GM18868 (cell line): ENCODE measurements at regions not wholly inside any gene's neighbourhood (a gene's known extent, or its start where the extent isn't known, plus 50 kb on each side); places are given as distances from the start of the nearest gene placed in this dataset.
"Not testable (repeated sequence)": the region's sequence is repeated elsewhere in the genome, so short reads cannot be mapped to it uniquely, and the experiment has no call there.

Experiments
- ATAC-seq: cut with Tn5 transposase; IDR thresholded peaks from one replicate; pipeline ENCODE4 v1.9.1; 2021; ENCODE audit warnings: mild to moderate bottlenecking, moderate library complexity; ENCODE audit not compliant: unreplicated experiment

DNA sequence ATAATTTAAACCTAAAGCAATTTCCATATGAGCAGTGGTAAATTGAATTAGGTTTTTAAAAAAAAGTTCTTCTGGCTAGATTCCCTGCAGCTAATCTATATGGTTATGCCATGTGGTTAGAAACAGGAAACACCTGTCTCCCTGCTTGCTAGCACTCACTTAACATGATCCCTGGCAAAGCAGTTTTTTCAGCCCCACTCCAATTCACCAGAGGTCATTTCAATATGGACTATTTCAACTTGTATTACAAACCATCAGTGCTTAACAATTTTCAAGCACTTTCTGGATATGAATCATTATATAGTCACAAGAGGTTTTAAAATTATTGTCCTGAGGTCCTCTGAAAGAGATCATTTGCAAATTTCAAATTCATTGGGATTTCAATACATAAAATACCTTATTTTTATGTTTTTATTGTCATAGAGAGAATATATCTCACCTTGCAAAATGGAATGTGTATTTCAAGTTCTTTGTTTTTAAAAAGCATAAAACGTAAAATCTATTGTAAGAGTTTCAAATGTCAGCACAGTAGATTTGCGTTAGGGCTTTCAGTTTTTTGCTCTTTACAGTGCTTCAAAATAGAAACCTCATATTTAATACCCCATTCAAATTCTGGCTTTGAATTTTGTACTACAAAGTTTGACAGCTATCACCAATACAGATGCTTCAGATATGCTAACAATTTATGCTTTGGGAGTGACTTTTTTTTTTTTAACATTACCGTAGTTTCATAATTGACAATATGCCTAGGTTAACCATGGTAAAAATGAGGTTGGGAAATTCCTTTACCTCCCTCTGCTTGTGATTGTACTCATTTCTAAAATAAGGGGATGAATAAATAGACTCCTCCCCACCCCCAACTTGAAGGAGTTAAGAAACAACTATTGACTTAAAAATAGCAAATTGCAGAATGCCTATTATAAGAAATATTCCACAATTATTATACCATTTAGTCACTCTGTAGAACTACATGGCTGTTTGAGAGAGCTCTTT is 117.5 kb upstream of the HGF start:
- ATAC-seq: peak; percentile 37

DNA sequence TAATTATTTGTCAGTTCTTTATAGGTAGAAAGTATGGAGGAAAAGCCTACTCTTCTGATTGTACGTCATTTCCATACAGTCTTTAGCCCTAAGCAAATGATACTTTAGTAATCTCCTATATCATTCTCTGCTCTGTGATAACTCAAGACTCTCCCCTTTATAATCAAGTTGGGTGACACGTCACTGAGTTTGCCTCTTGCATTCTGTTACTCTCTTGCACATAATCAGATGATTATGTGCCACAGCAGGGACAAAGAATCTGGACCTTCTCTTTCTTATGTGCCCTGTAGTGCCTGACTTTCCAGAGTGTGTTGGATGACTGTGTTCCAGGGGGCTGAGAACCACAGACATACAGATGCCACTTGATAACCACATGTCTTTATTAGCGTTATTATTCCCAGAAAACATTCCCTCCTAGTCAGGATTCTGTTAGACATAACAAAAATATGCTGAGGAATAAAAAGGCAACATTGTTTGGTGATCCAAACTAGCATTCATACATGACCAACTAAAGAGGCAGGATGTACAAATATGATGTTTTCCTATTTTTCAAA is 116.4 kb upstream of the HGF start:
- no peak for ATAC-seq

DNA sequence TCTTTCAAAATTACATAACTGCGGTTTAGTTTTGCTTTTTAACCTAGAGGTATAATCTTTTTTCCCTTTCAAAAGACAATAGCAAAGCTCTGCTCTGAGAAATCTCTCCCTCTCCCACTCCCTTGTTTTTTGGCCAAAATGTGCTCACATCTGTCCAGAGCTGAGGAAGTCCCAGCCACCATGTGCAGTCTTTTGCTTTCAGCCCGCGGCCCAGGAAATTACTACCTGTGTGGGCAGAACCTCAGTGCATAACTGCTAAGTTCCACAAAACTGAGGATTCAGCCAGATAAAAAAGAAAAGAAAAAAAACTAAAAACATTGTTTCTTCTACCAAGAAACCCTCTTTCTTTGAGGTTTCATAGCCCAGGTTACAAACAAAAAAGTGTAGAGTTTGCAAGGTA is 115.0 kb upstream of the HGF start:
- ATAC-seq: no peak

DNA sequence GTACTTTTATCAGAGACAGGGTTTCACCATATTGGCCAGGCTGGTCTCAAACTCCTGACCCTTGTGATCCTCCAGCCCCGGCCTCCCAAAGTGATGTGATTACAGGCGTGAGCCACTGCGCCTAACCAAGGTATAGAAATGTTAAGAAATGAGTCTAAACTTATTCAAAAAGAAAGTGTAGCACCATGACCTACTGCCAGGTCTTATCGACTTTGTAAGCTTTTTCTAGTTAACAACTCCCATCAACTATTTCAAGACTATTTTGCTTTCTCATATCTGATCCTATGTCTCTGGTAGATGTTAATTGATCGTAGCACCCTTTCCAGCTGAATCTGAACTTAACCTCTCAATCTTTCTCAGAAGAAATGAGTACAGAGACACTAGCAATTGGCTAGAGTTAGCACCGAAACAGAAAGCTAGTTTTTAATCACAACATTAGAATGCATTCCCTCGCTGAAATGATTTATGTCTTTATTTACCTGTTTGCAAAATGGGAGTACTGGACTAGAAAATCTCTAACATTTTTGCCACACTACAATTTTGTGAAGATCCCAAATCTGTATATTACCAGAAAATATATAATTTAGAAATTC is 114.0 kb upstream of the HGF start:
- peak; percentile 76 for ATAC-seq

DNA sequence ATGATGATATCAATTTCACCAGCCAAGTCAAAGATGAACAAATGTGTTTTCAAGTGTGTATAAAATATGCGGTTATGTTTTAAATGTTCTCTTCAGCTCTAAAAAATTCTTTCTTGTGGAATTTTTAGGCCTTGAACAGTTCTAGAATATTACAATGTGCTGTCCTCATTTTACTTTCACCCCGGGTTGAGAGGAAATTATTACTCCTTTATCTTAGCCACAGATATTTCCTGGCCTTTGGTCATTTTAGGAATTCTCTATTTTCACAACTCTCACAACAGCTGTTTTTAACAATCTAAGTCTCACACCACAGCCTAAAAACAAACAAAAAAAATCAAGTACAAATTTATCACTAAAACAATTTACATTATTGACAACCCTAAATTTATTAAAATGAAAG is 112.2 kb upstream of the HGF start:
- ATAC-seq: no peak

DNA sequence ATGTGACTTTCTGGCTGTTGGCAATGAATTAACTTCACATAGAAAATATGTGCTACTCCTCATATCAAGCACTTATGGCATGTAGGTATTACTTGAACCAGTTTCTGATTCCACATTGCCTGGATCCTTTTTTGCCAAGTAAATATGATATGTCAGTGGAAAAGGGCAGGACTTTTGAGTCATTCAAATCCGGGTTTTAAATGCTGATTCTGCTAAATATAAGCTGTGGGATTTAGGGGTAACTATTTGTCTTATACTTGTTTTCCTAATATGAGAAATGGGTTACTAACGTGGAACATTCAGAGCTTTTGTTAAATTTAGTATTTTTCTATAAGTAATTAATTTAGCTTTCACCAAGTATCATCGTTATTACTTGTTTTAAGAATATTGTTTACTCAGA is 108.0 kb upstream of the HGF start:
- no peak for ATAC-seq

DNA sequence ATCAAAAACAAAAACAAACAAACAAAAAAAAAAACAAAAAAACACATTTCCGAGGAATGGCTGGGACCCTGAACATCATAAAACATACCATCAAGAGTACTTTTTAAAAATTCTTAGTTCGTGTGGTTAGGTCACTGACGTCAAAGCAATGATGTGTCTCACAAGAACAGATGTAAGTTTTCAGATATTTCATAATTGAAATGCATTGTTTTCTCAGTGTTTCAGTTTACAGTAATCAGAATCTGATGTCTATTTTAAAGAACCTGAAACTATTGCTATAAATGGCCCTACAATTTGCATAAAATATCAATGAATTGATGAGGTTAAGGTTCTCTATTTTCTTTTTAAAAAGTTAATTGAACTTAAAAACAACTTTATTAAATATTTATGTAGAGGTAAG is 103.7 kb upstream of the HGF start:
- peak; percentile 41 for ATAC-seq

DNA sequence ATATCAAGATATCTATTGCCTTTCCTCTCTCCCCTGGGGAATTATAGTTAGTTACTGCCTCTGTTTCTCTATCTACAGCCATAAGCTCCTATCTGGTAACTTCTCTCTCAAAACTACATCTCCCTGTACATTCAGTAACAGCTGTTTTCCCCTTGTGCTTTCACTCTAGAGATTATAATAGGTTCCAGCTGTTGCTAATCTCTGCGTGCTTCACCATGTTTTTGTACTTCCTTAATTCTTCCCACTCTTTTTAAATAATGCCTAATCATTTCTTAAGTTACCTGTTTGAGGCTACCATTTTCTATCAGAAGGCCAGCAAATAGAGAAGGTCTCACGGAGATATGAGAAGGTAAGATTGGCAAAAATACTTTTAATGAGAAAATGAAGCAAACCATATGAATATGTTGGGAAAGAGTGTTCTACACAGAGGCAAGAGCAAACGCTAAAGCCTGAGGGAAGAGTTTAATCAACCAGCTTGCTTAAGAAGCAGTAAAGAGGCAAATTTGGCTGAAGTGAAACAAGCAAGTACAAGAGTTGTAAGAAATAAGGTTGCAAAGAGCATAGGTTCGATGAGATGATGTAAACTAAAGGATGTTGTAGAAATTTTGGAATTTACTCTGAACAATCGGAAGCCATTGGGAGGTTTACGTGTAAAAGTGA is 101.9 kb upstream of the HGF start:
- no peak for ATAC-seq

DNA sequence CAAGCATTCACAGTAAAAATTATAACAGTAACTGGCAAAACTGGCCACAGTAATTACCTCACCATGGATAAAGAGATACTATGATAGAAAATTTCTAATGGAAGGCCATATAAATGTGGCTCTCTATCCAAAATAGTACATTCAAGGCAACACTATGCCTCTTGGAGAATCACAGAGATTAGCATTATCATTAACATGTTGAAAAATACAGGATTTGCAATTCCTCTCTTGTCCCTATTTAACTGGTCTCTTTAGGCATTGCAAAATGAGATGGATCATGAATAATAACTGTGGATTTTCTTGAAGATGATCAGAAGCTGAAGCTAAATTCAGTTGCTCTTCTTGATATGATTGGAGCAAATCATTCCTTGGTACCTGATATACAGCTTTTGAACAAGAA is 100.8 kb upstream of the HGF start:
- ATAC-seq: no peak

DNA sequence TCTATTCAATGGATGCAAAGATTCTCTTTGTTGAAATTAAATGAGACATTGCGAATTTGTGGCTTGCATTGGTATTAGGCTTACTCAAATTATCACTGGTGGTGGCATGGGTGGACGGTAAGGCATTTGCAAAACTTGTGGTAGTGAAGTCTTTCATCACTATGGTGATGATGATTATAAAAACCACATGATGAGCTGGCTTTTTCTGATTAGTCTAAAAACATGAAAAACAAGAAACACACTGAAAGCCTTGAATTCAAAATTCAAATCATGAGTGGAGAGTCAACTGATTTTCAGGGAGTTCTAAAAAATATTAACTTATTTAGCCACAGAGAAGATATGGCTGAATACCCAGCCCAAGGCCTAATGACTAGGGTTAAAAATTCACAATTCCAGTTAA is 99.8 kb upstream of the HGF start:
- no peak for ATAC-seq

DNA sequence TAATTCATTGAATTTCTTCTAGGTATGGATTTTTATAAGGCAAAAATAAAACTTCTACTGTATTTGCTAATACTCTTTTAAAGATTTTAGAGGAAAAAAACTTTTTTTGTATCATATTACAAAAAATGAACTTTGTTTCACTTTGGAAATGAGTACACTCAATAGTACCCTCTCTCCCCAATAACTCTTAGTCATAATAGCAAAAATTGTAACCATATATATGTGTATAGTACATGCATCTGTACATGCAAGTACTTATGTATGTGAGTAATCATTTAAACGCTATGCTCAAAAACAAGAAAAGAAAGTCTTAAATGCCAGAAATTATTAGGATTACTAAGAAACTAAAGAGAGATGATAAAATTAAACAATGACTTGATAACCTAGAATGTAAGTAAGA is 95.9 kb upstream of the HGF start:
- ATAC-seq: no peak

DNA sequence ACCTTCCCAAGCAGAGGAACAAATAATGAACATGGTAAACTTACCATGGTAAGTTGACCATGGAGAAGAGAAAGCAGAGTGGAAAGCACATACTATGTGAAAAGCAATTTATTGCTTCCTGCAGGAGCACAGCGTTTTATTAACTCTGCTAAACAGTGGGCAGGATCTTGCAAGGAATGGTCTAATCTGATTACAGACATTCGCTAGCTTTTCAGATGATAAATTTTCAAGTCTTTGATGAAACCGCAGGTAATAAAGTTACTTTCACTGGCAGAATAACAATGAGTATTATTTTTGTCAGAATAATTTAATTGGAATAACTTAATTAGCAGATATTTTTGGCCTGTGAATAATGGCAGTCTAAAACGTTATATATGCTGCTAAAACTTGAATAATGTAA is 89.6 kb upstream of the HGF start:
- ATAC-seq: no peak

DNA sequence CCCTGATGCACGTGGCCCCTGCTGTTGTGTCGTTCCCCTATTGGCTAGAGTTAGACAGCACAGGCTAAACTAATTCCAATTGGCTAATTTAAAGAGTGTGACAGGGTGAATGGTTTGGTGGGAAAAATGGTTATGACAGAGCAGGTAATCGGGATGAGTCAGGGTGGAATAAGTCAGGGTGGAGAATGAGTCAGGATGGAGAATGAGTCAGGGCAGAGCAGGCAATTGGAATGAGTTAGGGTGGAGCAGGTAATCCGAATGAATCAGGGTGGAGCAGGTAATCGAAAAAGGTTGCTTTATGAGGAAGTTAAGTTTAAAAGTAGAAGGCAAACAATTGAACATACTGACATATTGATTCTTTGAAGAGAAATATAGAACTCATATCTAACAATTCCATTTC is 89.0 kb upstream of the HGF start:
- ATAC-seq: not testable (repeated sequence)

DNA sequence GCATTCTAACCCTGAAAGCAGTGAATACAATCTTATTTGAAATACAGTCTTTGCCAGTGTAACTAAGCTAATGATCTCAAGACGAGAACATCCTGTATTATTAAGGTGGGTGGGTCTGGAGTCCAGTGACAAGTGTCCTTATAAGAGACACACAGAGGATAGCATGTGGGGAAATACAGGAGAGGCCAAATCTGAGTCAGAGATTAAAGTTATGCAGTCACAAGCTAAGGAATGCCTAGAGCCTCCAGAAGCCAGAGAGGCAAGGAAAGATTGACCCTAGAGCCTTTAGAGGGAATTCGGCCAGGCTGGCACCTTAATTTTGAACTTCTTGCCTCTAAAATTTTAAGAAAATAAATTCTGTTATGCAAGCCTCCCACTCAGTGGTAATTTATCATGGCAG is 87.5 kb upstream of the HGF start:
- ATAC-seq: no peak

DNA sequence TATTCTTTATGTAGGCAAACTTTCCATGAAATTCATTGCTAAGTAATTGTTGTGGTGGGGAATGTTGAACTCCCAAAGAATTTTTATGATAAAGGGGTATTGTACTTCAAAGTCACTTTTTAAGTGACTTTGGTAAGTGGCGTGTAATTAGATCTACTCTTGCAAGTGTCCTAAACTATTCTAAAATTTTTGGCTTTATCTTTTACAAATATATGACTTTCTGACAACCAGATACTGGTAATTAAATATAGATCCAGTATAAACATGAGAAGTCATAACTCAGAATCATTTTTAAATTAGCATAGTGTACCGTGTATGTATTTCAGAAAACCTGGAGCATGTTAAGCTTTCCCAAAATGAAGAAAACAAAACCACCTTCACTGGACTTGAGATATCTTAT is 84.7 kb upstream of the HGF start:
- ATAC-seq: no peak

DNA sequence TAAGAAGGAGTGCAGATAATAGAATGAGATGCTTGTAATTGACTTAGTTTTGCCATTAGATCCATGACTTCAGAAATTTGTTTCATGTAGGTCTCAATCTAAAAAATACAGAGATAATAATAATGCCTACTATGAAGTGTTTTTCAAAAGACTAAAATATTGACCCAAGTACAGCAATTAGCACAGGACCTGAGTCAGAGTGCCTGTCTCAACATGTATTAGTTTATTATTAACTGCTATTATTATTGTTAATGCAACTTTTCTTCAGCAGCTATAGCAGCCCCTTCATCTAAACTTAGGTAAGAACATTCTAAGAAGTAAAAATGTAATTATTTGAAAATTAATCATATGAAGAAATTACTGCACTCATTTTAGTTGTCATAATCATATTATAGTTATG is 82.9 kb upstream of the HGF start:
- ATAC-seq: no peak

DNA sequence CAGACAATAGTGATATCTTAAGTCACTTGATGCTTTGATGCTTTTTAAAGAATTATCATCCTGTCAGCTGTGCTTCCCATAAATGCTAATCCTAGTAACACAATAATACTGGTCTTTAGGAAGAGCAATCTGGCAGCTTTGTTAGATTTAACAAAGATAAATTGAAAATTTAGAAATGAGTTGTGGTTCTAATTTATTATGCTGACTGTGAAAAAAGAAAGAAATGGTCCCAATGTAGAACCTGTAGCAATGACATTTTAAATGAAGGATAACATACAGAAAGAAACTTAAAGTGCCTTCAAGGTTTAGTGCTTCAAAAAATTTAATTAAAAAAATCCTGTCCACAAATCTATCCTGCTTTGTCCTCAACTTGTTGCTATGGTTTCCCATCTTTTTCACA is 81.6 kb upstream of the HGF start:
- ATAC-seq: no peak

DNA sequence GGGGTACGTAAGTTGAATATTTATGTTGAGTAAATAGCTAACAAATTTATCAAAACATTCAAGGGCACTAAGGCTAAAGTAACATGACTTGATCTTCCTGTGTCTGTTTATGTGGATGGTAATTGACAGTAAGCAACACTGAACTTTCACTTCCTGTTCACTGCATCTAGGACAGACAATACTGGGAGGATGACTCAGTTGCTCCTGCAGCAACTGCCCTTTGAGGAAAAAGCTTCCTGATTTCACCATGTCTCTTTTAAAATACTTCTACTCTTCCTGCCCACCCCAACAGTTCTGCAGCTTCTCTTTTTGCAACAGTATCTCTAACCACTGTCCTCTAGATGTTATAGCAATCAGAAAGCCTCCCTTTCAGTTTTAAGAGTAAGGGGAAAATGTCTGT is 76.6 kb upstream of the HGF start:
- peak; percentile 61 for ATAC-seq

DNA sequence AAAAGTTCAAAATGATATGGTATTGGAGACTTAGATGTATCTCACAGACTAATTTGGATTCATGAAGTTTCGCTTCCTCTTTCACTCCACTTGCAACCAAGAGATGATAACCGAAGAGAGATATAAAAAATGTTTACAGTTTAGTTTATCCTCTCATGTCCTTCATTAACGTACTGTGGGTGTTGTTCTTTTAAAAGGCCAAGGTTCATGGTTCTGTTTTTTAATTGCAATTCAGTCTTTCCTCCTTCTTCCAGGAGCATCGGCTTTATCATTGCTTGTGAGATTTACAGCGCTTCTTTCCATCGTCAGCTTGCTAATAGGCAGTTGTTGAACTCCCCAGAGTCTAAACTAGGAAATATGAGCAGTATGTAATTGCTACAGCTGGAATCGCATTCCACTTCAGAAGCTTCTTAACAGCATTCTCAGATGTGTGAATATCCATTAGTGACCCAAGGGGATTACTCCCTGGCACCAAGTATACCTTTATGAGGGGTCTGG is 75.9 kb upstream of the HGF start:
- ATAC-seq: peak; percentile 90

DNA sequence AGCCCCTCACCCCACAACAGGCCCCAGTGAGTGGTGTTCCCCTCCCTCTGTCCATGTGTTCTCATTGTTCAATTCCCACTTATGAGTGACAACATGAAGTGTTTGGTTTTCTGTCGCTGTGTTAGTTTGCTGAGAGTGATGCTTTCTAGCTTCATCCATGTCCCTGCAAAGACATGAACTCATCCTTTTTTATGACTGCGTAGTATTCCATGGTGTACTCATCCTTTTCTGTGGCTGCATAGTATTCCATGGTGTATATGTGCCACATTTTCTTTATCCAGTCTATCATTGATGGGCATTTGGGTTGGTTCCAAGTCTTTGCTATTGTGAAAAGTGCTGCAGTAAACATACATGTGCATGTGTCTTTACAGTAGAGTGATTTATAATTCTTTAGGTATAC is 73.8 kb upstream of the HGF start:
- ATAC-seq: not testable (repeated sequence)

DNA sequence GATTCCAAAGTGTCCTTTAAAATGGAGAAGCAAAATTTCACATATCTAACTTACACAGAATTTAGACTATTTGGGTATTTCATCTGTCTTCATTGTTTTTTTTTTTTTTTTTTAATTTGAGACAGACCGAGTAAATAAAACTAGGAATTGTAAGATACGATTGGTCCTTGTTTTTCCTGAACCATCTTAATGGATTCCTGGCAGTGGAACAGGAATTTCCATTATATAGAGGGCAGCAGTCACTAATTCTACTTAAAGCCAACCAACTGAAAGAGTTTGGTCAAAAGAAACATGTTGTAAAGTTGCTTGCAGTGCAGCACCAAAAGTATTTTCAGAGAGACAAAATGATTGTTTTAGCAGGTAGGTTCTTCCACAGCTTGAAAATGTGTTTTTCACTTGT is 72.5 kb upstream of the HGF start:
- no peak for ATAC-seq
